H1 (cell line): ENCODE measurements at regions not wholly inside any gene's neighbourhood (a gene's known extent, or its start where the extent isn't known, plus 50 kb on each side); places are given as distances from the start of the nearest gene placed in this dataset.

Experiments used
- ATF3 ChIP-seq: IDR thresholded peaks from 2 replicates; pipeline ENCODE4 v1.6.1; 2011; ENCODE audit warnings: low read depth, mild to moderate bottlenecking, low read length; ENCODE audit not compliant: insufficient read depth
- E2F6 ChIP-seq: IDR thresholded peaks from 2 replicates; pipeline ENCODE4 v1.6.1; 2012; ENCODE audit warnings: inconsistent platforms
- EGR1 ChIP-seq: IDR thresholded peaks from 2 replicates; pipeline ENCODE4 v1.6.1; 2011; ENCODE audit warnings: low read depth, low read length, borderline replicate concordance
- KDM4A ChIP-seq: IDR thresholded peaks from one replicate; pipeline ENCODE4 v1.7.1; 2012; ENCODE audit warnings: low read depth, mild to moderate bottlenecking, moderate library complexity, low read length, inconsistent platforms; ENCODE audit not compliant: severe bottlenecking
- POLR2A ChIP-seq, 2 experiments: IDR thresholded peaks; 1 replicate in 1 of 2; 2 replicates in 1 of 2; pipeline ENCODE4 v1.6.1; 2011; ENCODE audit warnings: low read depth in 2 of 2, low read length in 2 of 2, mild to moderate bottlenecking in 2 of 2; ENCODE audit errors: control extremely low read depth in 1 of 2
- SP4 ChIP-seq: IDR thresholded peaks from 2 replicates; pipeline ENCODE4 v1.6.1; 2012; ENCODE audit warnings: low read length, inconsistent platforms

GRCh38 chr2:121018136-121019061, 266.6 kb downstream of the TFCP2L1 start (continued):
- TF ChIP-seq ATF3 (no peak), SP4 (no peak), EGR1 (peak; percentile 81; the same call in 1 of the 2 replicates), E2F6 (peak; percentile 96), POLR2A (IDR thresholded peaks at IDR 0.05; ENCODE audit: control extremely low read depth in 1 of 2, low read depth in 2 of 2, low read length in 2 of 2) (peak in 1 of 2 experiments; percentile 38; a peak in 1 of 3 replicates), KDM4A (peak; percentile 10)
